ENCODE measurements at regions not wholly inside any gene's neighbourhood (a gene's known extent, or its start where the extent isn't known, plus 50 kb on each side); places are given as distances from the start of the nearest gene placed in this dataset.

DNA sequence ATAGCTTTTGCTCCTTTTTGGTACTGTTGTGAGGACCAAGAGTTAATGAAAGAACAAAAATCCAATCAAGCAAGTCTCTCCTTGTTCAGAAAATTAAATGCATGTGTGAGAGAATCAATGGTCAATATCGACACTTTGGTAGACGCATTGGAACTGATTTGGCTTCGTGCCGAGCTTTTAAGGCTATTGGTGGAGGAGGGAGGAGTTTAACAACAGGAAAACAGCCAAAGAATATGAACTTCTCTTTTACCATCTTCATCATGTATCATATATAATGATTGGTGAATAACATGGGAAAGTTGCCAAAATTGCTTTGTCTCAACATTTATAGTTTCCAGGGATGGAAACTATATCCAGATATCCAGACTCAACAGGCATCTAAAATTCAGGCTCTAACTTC is 266.5 kb upstream of the CITED2 start:
- CTCF ChIA-PET: no interaction called here

DNA sequence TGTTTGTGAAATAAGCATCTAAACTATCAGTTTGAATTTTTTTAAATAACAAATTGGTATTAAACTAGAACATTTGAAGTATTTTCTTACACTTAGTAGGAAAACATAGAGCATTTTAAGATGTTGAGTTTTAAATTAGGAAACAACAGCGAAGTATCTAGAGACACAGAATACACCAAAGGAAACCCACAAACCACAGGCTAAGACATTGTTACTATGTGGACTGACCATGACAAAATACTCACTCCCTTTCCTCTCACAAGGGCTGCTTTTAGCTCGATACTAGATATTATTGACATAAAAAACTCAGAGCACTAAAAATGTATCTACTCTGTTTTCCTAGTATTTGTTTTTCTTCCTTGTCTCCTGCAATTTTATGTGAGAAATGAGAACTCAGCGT is 266.0 kb upstream of the CITED2 start:
- Mint-ChIP-seq H3K27ac (no peak overlapping the region), H3K9me3 (no peaks in the 10 kb centered on the region), H3K4me3 (no peak overlapping the region), H3K36me3 (no peaks in the 10 kb centered on the region), H3K4me1 (ENCODE audit: low read depth) (peaks cover 4% of the 10 kb centered on the region), H3K27me3 (peaks cover 10% of the 10 kb centered on the region)
- DNase-seq: no peak
- intact Hi-C loops (cut with micrococcal nuclease): no loop called here
- CTCF ChIA-PET: no interaction called here
- POLR2A ChIA-PET: no interaction called here

More for the DNA sequence above, 266.5 kb upstream of the CITED2 start:
- H3K4me3 Mint-ChIP-seq: no peak overlapping the region
- intact Hi-C loops (cut with micrococcal nuclease): no loop called here
- peaks cover 10% of the 10 kb centered on the region for H3K27me3 Mint-ChIP-seq
- peaks cover 4% of the 10 kb centered on the region for H3K4me1 Mint-ChIP-seq (ENCODE audit: low read depth)
- DNase-seq: no peak
- H3K9me3 Mint-ChIP-seq: no peaks in the 10 kb centered on the region
- POLR2A ChIA-PET: no interaction called here
- H3K27ac Mint-ChIP-seq: no peak overlapping the region
- no peaks in the 10 kb centered on the region for H3K36me3 Mint-ChIP-seq

DNA sequence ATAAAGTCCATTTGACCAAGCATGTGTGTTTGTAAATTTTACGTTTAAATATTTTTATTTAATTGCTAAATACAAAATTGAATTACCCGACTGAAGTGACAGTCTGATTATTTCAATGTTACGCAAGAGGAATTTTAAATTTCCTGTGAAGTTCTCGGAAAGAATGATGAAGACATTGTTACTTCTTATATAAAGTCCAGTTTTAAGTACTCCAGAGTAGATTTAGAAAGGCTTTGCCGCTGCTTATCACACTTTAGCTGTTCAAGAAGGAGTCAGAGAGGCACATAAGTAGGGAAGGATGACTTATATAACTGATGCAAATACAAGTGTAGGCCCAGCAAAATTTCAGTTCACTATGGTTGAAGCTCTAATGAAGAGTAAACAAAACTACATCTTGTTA is 265.1 kb upstream of the CITED2 start:
- peaks cover 12% of the 10 kb centered on the region for H3K27me3 Mint-ChIP-seq
- H3K36me3 Mint-ChIP-seq: no peaks in the 10 kb centered on the region
- no peak overlapping the region for H3K27ac Mint-ChIP-seq
- peaks cover 4% of the 10 kb centered on the region for H3K4me1 Mint-ChIP-seq (ENCODE audit: low read depth)
- POLR2A ChIA-PET: no interaction called here
- intact Hi-C loops (cut with micrococcal nuclease): no loop called here
- no peak overlapping the region for H3K4me3 Mint-ChIP-seq
- no peaks in the 10 kb centered on the region for H3K9me3 Mint-ChIP-seq
- CTCF ChIA-PET: interaction anchor here (0.6 kb wide), 1 partner anchor 151 kb away, joined by 3 read pairs; no protein-coding TSS in a partner anchor
- DNase-seq: no peak

DNA sequence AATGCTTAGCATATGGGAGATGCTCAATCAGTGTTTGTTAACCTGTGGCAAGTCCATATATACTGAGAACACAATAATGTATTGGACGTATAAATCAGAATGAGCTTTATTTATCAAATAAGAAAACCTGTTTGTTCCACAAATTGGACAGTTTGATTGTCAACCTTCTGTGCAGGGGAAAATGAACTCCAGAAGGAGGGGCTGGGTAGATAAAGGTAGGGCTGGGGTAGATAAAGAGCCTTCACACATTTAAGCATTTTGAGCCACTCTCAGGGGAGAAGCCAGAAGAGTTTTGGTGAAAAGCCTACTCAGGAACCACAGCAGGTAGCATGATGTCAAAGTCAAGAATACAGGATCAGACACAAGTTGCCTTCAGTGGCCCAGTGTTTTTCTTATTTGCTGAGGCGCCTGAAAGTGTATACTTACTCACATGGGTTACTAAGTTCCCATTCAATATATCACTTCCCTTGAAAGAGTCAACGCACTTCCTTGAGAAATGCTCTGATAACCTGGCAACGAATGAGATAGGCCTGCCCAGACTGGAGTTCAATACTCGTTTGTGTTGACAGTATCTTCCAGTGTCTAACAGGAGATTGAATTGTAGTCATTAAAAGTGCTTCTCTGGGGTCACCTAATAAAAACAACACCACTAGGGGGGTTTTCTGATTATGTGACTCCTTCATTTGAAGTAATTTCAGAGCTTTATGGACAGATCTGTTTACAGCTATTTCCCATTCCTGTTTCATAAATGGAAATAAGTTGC is 263.9 kb upstream of the CITED2 start:
- no peak overlapping the region for H3K4me3 Mint-ChIP-seq
- H3K4me1 Mint-ChIP-seq (ENCODE audit: low read depth): peaks cover 4% of the 10 kb centered on the region
- intact Hi-C loops (cut with micrococcal nuclease): no loop called here
- CTCF ChIA-PET: no interaction called here
- no peak for DNase-seq
- no peaks in the 10 kb centered on the region for H3K9me3 Mint-ChIP-seq
- H3K36me3 Mint-ChIP-seq: no peaks in the 10 kb centered on the region
- POLR2A ChIA-PET: no interaction called here
- no peak overlapping the region for H3K27ac Mint-ChIP-seq
- peaks cover 8% of the 10 kb centered on the region for H3K27me3 Mint-ChIP-seq

DNA sequence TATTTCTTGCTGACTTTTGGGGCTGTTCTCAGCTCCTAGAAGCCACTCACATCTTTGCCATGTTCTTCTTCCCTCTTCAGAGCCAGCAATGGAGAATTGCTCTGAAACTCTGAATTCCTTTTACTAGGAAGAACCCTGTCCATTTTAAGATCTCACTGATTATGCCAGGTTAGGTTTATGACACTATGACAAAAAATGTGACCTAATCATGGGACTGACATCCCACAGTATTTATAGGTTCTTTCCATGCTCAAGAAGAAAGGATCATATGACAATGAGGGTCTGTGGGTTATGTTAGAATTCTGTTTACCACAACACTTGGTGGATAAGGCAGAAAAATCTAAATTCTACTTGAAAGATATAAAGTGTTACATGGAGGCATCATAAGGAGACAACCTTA is 263.3 kb upstream of the CITED2 start:
- CTCF ChIA-PET: no interaction called here
- POLR2A ChIA-PET: no interaction called here
- H3K4me3 Mint-ChIP-seq: no peak overlapping the region

DNA sequence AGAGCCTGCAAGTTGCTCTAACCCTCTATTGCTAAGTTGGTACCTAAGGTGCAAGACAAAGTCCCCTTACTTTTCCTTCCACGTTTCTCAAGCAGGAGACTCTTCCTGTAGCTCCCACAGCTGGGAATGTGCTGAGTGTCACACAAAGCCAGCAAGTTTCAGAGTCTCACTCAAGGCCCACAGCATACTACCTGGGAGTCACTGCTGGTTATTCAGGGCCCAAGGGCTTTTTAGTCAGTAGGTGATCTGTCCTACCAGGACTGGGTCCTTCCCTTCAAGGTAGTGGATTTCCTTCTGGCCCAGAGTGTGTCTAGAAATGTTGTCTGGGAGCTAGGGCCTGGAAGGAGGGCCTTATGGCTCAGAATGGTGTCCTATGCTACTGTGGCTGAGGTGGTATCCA is 261.9 kb upstream of the CITED2 start:
- ChIA-PET POLR2A (no interaction called here), CTCF (no interaction called here)
- H3K36me3 Mint-ChIP-seq: no peaks in the 10 kb centered on the region
- no peak overlapping the region for H3K4me3 Mint-ChIP-seq
- no peak for DNase-seq
- no peak overlapping the region for H3K27ac Mint-ChIP-seq
- H3K27me3 Mint-ChIP-seq: peaks cover 8% of the 10 kb centered on the region
- no peaks in the 10 kb centered on the region for H3K9me3 Mint-ChIP-seq
- peaks cover 4% of the 10 kb centered on the region for H3K4me1 Mint-ChIP-seq (ENCODE audit: low read depth)
- intact Hi-C loops (cut with micrococcal nuclease): no loop called here

More for the DNA sequence above, 263.3 kb upstream of the CITED2 start:
- Mint-ChIP-seq H3K36me3 (no peaks in the 10 kb centered on the region), H3K9me3 (no peaks in the 10 kb centered on the region), H3K27ac (no peak overlapping the region), H3K4me1 (ENCODE audit: low read depth) (peaks cover 4% of the 10 kb centered on the region), H3K27me3 (peaks cover 8% of the 10 kb centered on the region)
- intact Hi-C loops (cut with micrococcal nuclease): no loop called here
- no peak for DNase-seq

DNA sequence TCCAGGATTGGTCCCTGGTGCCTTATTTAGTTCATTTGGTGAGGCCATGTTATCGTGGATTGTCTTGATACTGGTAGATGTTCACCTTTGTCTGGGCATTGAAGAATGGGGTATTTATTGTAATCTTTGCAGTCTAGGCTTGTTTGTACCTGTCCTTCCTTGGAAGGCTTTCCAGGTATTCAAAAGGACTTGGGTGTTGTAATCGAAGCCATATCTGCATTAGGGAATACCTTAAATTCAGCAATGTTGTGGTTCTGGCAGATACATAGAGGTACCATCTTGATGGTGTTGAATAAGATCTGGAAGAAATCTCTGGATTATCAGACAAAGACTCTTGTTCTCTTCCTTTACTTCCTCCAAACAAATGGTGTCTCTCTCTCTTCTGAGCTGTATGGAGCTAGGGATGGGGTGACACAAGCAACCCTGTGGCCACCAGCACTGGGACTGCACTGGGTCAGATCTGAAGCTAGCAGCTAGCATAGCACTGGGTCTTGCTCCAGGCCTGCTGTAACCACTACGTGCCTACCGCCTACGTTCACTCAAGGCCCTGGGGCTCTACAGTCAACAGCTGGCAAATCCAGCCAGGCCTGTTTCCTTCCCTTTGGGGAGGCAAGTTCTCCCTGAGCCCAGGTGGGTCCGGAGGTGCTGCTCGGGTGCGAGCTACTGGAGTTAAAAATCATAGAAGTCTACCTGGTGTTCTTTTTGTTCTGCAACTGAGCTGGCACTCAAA is 261.1 kb upstream of the CITED2 start:
- Mint-ChIP-seq H3K9me3 (no peaks in the 10 kb centered on the region), H3K4me1 (ENCODE audit: low read depth) (peaks cover under 1% of the 10 kb centered on the region), H3K27me3 (peaks cover 6% of the 10 kb centered on the region), H3K4me3 (no peak overlapping the region), H3K36me3 (no peaks in the 10 kb centered on the region), H3K27ac (no peak overlapping the region)
- ChIA-PET CTCF (no interaction called here), POLR2A (no interaction called here)
- intact Hi-C loops (cut with micrococcal nuclease): no loop called here
- DNase-seq: no peak

DNA sequence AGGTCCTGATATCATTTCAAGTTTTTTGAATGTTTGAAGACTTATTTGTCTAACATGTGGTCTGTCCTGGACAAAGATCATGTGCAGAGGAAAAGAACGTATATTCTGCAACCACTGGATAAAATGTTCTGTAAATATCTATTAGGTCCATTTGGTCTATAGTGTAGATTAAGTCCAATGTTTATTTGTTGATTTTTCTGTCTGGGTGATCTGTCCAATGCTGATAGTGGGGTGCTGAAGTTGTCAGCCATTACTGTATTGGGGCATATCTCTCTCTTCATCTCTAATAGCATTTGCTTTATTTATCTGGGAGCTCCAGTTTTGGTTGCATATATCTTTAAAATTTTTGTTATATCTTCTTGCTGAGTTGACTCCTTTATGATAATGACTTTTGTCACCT is 258.4 kb upstream of the CITED2 start:
- intact Hi-C loops (cut with micrococcal nuclease): no loop called here
- Mint-ChIP-seq H3K4me1 (ENCODE audit: low read depth) (no peaks in the 10 kb centered on the region), H3K27ac (no peak overlapping the region), H3K27me3 (peaks cover 3% of the 10 kb centered on the region), H3K4me3 (no peak overlapping the region), H3K36me3 (no peaks in the 10 kb centered on the region), H3K9me3 (no peaks in the 10 kb centered on the region)
- POLR2A ChIA-PET: no interaction called here
- no peak for DNase-seq
- CTCF ChIA-PET: no interaction called here

DNA sequence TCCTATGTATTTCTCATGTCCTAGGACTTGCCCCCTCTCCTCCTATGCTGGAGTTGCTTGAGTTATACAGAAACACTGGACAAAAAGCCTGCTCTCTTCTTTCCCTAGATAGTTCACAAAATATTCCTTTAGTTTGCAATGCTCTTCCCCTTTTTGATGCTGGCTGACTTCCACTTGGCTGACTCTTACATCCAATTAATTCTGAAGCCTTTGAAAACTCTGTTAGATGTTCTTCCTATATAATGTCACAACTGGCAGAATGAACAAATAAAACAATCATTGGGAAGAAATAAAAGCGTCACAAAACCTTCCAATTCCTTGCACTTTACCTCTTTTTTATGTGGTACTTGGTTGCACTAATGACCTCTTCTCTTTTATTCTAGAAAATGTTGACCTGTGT is 253.8 kb upstream of the CITED2 start:
- H3K27ac Mint-ChIP-seq: no peak overlapping the region
- CTCF ChIA-PET: interaction anchor here (0.8 kb wide), 1 partner anchor 259 kb away, joined by 3 read pairs; no protein-coding TSS in a partner anchor
- H3K4me3 Mint-ChIP-seq: no peak overlapping the region
- no peak for DNase-seq
- H3K9me3 Mint-ChIP-seq: no peaks in the 10 kb centered on the region
- POLR2A ChIA-PET: no interaction called here
- H3K36me3 Mint-ChIP-seq: no peaks in the 10 kb centered on the region
- H3K4me1 Mint-ChIP-seq (ENCODE audit: low read depth): no peaks in the 10 kb centered on the region
- intact Hi-C loops (cut with micrococcal nuclease): no loop called here
- no peaks in the 10 kb centered on the region for H3K27me3 Mint-ChIP-seq

DNA sequence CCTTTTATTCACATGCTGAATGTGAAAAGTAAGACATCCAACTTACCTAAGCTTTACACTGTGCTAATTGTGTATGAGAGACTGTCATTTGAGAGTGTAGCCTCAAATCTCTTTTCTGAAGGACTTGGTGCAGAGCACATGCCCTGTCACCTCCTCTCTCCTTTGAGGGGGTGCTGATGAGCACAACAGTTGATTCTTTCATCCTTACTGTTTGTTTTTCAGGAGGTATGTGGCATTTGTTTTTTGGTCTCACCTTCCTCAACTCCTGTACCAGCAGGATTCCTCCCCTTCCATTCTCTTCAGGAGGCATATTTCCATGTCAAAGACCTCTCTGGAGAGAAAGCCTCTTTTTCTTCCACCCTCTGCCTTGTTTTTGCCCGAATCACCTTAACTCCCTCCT is 252.6 kb upstream of the CITED2 start:
- H3K4me1 Mint-ChIP-seq (ENCODE audit: low read depth): no peaks in the 10 kb centered on the region
- POLR2A ChIA-PET: no interaction called here
- no peaks in the 10 kb centered on the region for H3K27me3 Mint-ChIP-seq
- H3K27ac Mint-ChIP-seq: no peak overlapping the region
- no peaks in the 10 kb centered on the region for H3K36me3 Mint-ChIP-seq
- intact Hi-C loops (cut with micrococcal nuclease): no loop called here
- H3K4me3 Mint-ChIP-seq: no peak overlapping the region
- CTCF ChIA-PET: no interaction called here
- no peaks in the 10 kb centered on the region for H3K9me3 Mint-ChIP-seq
- no peak for DNase-seq

DNA sequence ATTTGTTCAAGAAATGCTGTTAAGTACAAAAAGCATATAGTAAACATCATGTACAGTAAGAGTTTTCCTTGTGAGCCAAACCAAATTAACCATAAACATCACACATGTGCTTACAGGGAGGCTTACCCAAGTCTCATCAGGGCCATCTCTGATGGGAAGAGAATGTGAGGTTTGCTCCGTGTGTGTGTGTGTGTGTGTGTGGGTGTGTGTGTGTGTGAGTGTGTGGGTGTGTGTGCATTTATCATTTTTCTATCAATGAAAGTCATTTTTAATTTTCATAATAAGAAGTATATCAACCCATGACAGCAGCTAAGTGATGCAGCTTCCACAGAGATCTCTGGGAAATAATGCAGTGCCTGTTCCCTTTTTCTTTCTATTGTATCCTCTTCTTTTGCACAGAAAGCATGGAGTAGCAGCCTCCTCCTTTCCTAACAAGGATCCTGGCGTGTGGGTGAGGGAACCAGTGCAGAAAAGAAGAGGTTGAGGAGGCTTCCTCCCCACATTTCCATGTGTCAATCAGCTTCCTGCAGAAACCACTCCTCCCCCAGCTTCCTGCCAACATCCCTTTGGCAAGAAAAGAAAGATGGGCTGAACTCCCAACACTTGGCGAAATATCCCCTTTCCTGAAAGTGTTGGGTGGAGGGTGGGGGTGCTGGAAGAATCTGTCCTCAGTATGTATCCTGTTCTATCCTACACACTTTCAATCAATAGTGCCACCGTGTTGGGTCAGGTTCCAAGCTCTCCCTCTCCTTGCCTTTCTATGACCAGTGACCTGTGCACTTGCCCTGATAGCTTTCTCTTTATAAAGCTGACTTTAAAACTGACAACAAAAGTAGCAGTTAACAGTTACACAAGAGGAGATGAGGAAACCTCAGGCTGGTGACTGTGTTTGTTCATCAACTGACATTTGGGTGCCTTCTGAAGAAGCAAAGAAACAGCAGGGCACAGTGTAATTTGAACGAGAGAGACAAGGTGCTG is 251.8 kb upstream of the CITED2 start:
- DNase-seq: no peak
- Mint-ChIP-seq H3K36me3 (no peaks in the 10 kb centered on the region), H3K27me3 (peaks cover 2% of the 10 kb centered on the region), H3K9me3 (no peaks in the 10 kb centered on the region), H3K27ac (no peak overlapping the region), H3K4me3 (no peak overlapping the region), H3K4me1 (ENCODE audit: low read depth) (no peaks in the 10 kb centered on the region)
- intact Hi-C loops (cut with micrococcal nuclease): no loop called here
- POLR2A ChIA-PET: no interaction called here
- CTCF ChIA-PET: no interaction called here

DNA sequence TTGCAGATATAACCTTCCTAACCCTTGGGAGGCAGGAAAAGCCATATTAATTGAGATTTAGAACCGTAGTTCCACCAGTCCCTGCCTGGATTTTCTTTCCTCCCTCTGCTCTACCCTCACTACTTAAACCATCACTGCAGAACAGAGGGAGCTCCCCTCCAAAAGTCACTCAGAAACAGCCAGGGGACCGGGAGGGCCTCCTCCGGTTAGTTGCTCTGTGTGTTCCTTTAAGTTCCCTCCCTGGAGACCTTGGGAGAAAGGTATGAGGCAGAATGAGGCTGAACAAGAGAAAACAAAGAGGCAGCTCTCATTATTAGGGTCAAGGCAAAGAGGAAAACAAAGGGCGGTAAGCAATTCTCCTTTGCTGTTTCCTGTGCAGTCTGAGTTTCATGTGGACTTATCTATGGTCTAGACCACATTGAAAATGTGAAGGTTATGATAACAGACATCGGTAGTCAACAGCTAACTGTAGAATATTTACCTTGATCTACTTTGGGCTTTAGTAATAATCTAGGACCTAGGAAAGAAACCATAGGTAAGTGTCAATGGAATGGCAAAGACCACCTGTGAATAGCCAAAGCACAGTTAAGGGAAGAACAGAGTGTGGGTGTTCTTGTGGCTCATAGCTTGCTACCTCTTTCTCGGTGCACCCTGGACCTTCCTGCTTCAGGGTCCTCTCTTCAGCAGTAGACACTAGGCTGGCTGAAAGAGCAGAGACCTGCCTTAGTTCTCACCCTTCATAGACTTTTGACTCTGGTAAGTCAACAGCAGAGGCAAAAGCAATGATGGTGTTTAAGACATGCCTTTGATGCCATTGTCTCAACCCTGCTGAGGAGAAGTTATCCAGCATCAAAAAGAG is 250.9 kb upstream of the CITED2 start:
- ChIA-PET CTCF (no interaction called here), POLR2A (no interaction called here)
- Mint-ChIP-seq H3K4me1 (ENCODE audit: low read depth) (no peaks in the 10 kb centered on the region), H3K9me3 (no peaks in the 10 kb centered on the region), H3K27ac (no peak overlapping the region), H3K4me3 (no peak overlapping the region), H3K36me3 (no peaks in the 10 kb centered on the region), H3K27me3 (peaks cover 2% of the 10 kb centered on the region)
- no peak for DNase-seq
- intact Hi-C loops (cut with micrococcal nuclease): no loop called here
